DMS153 treated with DMSO at 0.1 percent for 48 hours (cell line): ENCODE measurements at regions not wholly inside any gene's neighbourhood (a gene's known extent, or its start where the extent isn't known, plus 50 kb on each side); places are given as distances from the start of the nearest gene placed in this dataset.
A peak's percentile ranks its signal among the peaks of the same experiment; 100 is the strongest.

ENCODE experiments used
- DNase-seq: peaks from one replicate; lab custom pipeline; 2025; ENCODE audit not compliant: unreplicated experiment; lab: John Stamatoyannopoulos, UW

DNA sequence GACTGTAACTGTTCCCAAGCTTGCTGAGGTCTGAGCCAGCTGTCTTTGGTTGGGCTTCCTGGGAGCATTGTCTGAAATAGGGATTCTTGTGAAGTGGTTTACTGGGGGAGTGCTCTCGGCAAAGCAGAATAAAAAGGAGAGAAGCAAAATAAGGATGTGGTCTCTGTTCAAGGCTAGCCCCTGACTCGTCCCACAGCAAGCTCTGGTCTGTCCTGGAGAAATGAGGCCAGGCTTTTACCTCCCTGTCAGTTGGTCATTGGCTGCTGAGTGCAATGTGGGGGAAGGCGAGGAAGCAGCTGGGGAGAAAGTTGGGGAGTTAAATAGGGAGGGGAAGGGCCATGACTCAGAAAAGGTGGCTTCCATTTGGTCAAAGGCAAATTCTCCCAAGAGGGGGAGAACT, 303.9 kb upstream of the DUSP10 start:
- no peak for DNase-seq

DNA sequence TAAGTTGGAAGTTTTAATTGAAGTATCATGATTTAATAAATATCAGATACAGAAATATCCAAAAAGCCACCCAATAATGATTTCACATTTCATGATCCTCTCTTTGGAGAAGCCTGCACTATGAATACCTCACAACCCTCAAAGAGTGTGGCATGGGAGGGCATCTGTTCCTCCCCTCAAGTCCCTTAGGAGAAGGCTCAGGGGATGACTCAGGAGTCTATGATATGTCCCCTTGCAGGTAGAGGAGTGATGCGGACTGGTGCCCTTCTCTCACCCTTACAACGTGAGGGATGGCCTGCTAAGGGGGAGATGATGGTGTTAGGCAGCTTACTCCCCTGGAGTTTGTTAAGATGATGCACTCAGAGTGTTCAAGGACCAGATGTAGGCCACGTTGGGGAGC, 303.3 kb upstream of the DUSP10 start:
- no peak for DNase-seq

DNA sequence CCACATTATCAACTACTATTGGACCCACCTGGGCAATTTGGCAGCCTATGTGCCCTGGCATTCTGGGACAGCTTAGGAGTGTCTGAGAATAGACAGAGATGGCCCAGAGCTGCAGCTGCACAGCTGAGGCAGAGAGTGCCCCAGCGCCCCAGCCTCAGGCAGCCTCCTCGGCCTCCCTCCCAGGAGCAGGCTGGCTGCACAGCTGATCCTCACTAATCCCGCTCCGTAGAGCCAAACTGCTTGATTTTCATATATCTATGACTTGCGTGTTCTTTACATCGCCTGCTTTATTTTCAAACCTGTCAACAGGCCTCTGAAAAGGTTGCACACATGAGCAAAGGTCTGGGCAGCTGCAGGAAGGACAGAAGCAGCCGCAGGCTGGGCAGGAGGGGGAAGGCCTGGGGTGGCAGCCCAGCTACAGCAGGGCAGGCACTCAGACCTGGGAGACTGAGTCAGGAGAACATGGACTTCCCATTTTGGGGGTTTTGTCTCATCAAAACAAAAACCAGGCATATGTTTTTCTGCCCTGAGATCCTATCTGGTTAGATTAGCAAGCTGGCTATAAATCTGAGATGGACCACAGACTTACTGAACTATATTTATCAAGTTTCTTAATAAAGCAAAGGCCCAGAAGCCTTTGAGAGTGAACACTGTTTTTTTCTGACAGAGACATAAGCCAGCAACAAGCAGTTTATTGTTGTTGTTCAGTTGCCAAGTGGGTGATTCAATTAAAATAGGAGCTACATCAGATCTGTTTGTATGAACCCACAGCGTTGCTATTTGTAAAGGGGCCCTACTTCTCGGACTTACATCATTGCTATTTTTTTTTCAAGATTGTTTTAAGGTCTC, 301.8 kb upstream of the DUSP10 start:
- no peak for DNase-seq

DNA sequence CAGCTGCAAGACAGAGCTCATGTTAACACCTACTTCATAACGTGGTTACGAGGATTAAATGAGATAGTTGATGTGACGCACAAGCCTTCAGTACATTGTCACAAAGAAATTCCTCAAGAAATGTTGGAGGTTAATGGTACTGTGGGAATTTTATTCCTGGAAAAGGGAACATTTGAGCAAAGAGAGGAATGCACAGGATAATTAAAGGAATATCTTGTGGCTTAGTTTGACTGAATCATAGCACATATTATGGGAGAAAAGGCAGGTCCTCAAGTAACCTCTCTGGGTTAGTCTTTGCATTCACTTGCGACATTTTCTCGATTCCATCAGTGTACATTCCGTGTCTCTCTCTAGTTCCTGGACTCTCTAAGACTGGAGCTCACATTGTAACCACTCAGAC, 300.2 kb upstream of the DUSP10 start:
- no peak for DNase-seq

DNA sequence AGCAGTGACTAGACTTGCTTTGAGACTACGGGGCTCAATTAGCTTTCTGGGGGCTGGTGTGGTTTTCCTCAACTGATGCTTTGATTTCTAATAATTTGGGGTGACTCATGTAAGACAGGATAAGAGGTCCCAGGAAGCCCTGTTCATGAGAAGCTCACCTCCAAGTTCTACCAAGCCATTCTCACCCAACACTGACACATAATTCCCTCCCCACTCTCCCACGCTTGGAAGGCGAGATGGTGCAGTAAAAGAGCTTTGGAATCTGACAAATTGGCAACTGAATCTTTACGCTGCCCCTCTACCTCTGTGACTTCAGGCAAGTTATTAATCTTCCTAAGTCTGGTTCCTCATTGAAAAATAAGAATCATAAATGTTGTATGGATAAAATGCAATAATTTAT, 299.1 kb upstream of the DUSP10 start:
- no peak for DNase-seq

DNA sequence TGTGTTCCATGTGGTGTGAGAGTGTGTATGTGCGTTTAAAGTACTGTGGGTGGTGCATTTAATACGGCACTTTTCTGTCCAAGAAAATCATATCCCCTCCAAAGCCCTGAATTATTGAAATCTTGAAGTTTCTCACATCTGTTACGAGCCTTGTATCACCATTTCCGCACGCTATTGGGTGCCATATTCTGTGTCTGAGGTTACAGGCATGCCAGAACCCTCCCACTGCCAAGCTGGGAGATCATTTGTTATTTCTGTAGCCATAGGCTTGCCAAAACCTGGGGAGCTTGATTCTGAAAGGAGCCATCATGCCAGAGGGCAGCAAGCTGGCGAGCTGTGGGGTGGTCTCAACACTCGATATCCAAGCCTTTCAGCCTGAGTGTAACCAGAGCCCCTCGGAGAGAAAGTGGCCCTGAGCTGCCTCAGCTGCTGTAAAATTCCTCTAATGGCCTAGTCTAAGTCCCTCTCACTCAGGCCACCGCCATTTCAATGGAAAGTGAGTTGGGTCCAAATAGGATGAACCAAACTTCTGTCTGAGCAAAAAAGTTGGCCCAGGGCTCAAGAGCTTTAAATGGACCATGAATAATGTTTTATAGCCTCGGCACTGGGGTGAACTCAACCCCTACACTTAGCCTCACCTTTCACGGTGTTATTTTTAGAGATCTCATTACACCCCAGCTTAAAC, 298.4 kb upstream of the DUSP10 start:
- no peak for DNase-seq

DNA sequence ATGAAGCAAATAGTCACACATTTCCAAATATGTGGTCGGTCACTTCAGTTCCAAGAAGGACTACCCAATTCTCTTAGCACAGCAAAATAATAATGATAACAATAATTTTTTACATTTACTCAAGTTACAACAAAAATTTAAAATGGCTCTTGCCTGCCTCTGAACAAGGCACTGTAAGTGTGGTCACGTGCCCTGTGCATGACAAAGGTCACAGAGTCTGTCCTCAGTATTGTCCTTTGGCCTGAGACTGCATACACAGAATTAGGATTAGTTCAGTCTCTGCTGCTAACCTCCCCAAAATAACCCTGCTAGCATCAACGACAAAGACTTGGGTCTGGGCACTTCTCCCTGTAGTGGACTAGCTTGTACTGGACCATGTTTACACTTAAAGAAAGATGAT, 297.1 kb upstream of the DUSP10 start:
- no peak for DNase-seq

DNA sequence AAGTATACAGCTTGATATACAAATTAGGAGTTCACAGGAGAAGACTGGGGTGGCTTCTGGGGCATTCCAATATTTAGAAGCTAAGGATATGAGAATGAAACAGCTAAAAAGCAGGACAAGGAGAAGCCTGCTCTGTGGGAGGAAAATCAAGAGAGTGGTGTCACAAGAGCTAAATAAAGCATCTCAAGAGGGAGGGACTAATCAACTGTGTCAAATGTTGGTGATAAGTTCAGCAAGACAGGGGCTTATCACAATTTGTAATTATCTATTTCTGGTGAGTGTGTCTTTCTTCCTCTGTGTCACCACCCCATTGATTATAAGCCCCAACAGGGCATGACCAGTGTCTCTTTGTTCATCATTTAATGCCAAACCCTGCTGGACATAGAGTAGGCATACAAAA, 295.8 kb upstream of the DUSP10 start:
- no peak for DNase-seq

DNA sequence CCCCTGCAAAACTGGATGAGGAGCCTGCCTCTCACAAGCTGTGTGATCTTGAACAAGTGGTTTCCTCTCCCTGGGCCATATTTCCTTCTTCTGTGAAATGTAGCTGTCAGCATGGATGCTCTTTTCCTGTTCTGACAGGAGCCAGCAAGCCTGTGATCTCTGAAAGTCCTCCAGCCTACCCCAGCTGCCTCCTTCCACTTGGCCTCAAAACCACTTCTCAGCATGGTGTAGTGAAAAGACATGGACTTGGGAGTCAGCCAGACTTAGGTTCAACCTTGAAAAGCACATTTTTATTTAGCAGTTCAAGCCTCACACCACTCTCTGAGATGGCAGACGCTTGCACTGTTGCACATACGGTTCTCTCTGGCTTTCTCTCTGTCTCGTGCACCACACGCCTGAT, 292.9 kb upstream of the DUSP10 start:
- DNase-seq = no peak

DNA sequence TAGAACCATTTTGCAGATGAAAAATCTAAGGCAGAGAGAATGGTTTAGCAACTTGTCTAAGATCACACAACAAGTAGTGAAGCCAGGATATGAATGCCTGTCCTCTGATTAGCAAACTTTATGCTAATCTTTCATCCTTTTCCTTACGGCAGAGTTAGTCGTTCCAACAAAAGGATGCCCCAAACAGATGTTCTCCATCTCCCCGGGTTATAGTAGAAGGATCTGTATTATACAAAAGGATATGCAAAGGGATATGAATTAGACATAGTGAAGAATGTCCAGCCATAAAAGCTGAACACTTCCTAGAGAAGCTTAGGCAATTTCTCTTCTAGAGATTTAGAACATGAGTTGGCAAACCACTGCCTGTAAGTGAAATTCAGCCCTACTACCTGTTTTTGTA, 291.6 kb upstream of the DUSP10 start:
- no peak for DNase-seq

DNA sequence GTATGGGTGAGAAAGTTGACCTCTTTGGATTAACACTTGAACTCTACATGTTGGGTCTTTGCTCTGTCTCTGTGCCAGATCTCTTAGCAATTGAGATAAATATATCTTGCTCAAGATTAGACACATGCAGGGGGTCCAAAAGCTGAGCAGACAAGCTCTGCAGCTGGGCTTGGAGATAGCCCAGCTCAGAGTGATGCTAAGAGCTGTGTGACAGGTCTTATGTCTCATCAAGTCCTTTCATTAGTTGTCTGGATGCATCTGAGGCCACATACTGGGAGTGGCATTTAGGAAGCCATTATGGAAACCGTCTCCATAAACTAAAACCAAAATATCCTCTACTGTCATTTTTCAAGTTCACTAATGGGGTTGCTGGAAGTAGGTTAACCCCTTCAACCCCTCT, 289.4 kb upstream of the DUSP10 start:
- DNase-seq = no peak

DNA sequence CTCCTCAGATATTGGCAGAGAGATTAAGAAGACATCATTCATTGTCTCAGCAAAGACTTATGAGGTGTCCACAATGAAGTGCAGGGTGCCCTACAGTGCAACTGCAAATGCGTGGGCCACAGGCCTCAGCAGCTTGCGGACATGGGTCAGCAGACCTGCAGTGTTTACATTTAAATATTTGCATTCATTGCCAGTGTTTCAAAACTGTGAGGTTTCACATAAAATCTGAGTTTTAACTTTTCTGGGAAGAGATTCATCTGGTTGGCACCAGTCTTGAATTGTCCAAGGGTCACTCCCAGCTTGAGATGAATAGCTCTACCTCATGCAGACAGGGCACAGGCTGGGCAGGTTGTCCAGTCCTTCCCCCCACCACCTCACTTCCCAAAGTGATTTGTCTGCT, 286.8 kb upstream of the DUSP10 start:
- DNase-seq = no peak

DNA sequence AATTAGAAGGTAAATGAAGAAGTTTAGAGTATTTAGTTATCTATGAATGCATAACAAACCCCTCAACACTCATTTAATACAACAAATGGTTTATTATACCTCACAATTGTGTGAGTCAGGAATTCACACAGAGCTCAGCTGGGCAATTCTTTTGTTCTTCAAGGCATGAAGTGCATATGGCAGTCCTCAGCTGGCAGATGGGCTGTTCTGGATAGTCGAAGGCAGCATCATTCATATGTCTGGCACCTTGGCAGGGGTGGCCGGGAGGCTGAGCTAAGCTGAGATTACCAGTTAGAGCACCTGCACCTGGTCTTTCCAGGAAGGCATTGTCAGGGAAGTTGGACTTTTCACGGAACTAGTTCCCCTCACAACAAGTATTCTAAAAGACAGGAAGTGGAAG, 286.2 kb upstream of the DUSP10 start:
- DNase-seq = no peak

DNA sequence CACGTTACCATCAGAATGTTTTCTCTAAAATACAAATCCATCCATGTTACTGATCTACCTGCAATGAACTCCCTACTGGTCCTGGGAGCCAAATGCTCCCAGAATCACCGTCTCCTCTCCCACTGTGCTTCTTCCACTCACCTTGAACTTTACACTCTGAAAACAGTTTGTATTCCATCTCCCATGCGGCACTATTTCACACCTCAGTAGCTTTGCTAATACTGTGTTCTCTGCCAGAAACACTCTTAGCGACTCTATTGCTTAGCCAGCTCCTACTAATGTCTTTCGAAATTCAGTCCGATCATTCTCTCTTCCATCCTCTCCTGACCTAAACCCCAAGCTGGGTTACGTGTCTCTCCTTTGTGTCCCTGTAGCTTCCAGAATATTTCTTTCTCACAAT, 284.4 kb upstream of the DUSP10 start:
- no peak for DNase-seq

DNA sequence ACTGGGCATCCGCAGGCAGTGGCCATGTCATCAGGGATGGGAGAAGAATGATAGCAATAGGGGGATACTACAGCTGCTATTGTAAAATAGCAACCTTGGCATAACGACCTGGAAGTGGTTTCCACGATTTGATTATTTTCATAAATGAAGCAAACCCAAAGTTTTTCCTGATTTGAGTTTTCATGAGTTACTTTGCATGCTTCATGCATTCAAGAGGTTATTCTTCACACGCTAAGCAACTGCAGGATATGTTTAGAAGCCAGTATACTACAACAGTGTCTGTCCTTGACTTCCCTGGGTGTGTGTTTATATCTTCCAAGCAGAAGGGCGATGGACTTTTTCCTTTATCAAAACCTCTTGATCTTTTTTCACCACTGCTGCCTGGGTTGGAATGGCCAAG, 281.1 kb upstream of the DUSP10 start:
- no peak for DNase-seq

DNA sequence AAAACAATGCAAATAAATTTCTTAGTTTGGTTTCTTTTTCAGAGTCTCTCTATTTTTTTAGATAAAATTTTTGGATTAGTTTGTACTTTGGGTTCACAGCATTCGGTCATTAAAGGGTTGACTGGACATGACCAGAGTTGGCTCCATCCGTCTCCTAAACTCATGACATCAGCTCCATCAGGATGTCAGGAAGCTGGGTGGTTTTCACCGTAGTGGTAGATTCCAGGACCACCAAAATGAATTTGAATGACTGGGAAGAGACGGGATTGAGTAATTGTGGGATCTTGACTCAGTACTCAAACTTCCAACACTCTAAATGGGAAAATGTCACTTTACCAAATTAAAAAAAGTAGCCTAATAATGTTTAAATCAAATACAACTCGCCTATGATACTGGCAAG, 279.2 kb upstream of the DUSP10 start:
- no peak for DNase-seq

DNA sequence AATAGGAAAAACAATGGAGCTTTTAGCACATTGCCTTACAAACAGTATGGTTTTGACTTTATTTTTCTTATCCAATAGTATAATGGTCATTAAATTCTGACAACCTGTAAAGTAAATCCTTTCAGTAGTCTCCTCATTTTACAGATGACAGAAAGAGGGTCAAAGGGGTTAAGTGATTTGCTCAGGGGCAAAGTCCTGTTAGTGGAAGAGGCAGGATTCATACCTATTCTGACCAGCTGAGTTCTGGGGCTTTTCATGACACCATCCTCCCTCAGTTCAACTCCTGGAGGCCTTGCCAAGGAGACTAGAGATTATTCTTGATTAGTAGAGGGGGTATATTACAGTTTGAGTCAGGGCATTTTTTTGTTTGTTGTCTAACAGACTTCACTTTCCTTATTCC, 278.7 kb upstream of the DUSP10 start:
- no peak for DNase-seq

DNA sequence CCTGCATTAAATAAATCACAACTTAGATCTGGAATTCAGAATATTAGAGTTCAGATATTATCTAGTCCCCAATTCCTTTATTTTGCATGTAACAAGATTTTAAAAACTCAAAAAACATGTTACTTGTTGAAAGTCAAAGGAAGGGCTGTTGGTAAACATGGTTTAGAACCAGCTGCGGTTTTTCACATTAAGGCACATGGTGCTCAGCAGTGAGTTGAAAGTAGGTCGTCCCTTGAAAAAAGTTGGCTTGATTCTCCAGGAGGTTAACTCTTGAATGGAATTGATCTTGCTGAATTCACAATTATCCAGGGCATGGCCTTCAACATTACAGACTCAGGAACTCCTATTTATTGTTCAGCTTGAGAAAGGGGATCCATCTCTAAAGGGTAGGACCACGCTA, 277.1 kb upstream of the DUSP10 start:
- no peak for DNase-seq

DNA sequence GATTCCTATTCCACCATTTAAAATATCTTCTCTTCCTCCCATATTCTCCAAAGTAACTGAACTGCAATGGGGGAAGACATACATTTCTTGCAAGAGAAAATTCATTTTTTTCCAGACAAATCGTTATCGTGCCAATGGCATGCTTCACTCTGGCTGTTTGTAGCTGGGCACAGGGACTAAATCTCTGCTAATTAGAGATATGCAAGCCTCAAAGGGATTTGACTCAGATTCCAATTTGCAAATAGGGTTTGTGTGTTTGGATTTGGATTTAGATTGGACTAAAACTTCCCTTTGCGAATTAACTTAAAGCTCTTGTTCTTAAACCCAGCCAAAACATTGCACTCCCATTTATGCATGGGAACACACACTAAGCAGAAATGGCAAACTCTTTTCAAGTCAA, 276.2 kb upstream of the DUSP10 start:
- DNase-seq = no peak

DNA sequence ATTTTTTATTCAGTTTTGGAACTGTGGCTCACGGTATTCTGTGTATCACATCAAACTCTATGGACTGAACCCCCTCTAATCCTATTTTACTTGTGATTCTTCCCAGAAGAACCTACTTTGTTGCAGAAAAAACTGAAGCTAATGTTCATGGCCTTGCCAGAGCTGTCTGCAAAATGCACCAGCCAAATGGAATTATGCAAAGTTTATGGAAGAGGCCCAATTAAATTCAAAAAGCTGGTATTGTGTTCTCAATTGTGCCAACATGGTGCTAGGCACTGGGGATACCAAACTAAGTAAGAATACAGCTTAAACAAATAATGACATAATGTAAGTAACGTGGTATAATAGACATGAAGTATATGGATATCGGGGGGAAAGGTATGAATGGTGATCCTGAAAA, 273.8 kb upstream of the DUSP10 start:
- no peak for DNase-seq

DNA sequence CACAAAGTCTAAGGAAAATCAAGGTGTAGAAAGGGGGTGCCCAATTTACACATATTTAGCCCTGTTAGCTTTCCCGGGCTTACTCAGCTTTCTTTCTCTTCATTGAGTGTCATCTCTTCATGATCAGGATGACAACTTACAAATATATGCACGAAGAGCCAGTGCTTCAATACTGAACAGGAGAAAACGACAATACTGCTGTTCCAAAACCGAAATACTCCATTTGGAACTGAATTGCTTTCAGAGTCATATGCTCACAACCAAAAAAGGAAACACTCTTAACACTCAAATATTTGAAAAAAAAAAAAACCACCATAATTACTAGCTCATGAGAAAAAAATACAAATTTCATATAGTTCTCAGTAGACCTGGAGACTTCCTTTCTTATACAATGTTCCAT, 272.1 kb upstream of the DUSP10 start:
- no peak for DNase-seq

DNA sequence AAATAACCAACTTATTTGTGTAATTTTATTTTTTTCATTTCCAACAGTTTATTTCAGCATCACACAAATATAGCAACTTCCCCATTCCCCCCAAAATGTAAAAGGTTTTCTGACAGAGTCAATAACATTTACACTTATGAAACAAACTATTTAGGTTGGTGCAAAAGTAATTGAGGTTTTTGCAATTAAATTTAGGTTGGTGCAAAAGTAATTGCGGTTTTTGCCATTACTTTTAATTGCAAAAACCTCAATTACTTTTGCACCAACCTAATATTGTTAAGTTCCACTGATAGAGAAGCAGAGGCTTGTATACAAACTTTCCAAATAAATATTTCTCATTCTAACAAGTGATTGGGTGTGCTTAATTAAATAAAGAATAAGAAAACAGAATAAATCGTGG, 270.9 kb upstream of the DUSP10 start:
- DNase-seq = no peak

DNA sequence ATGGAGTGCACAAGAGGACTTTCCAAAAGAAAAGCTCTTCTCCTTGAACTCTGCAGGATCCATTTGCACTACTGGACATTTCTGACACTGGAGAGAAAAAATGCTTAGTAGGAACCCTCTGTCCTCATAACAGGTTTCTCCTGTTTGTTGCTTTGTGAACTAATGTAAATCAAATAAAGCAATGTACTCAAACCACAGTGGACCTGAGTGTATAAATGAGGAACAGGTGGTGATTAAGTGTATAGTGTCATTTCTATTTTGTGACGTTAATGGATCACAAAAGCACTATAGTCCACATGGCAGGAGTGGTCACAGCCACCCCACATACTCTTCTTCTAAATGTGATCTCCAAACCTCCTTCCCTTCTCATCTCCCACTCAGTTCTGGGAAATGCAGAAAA, 268.4 kb upstream of the DUSP10 start:
- peak; percentile 27 for DNase-seq
